Sigmoid colon (tissue), 3 donors: ENCODE measurements at regions not wholly inside any gene's neighbourhood (a gene's known extent, or its start where the extent isn't known, plus 50 kb on each side); places are given as distances from the start of the nearest gene placed in this dataset.

Experiments used
- POLR2A ChIP-seq, 2 donors: fragments of 450-650 bp; IDR thresholded peaks; one replicate each; pipeline ENCODE4 v1.6.1; 2016; ENCODE audit warnings: antibody characterized with exemption in 2 of 2, mild to moderate bottlenecking in 2 of 2, moderate library complexity in 2 of 2
- TF ChIP-seq, protein P1 (sequence below), 4 experiments: fragments of 450-650 bp in 3 of 4; fragments of 200-600 bp in 1 of 4; IDR thresholded peaks; one replicate each; pipeline ENCODE4 v1.5.1; 2016 to 2019; ENCODE audit warnings: antibody characterized with exemption in 4 of 4, mild to moderate bottlenecking in 3 of 4, moderate library complexity in 2 of 4

DNA sequence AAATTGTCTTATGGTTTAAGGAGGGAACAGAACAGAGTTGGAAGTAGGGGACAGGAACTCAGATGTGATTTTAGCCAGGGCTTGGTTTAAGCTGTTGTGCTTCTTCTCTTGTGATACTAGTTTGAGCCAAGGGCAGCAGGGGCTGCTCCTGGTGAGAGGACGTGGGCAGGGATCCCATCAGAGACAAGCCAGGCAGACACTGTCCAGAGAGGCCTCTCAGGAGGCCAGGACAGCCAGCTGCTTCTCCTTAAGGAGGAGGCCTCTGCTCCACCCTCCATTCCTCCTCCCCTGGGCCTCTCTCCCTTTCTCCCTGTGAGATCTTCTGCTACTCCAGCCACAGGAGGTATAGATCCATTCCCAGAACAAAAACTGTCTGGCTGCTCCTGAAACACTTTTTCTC lies 108.4 kb upstream of the MLN start:
- TF ChIP-seq, protein P1, sequence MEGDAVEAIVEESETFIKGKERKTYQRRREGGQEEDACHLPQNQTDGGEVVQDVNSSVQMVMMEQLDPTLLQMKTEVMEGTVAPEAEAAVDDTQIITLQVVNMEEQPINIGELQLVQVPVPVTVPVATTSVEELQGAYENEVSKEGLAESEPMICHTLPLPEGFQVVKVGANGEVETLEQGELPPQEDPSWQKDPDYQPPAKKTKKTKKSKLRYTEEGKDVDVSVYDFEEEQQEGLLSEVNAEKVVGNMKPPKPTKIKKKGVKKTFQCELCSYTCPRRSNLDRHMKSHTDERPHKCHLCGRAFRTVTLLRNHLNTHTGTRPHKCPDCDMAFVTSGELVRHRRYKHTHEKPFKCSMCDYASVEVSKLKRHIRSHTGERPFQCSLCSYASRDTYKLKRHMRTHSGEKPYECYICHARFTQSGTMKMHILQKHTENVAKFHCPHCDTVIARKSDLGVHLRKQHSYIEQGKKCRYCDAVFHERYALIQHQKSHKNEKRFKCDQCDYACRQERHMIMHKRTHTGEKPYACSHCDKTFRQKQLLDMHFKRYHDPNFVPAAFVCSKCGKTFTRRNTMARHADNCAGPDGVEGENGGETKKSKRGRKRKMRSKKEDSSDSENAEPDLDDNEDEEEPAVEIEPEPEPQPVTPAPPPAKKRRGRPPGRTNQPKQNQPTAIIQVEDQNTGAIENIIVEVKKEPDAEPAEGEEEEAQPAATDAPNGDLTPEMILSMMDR (IDR thresholded peaks at IDR 0.05) = no peak
- TF ChIP-seq POLR2A (IDR thresholded peaks at IDR 0.05) = no peak
